GM11168 (cell line): ENCODE measurements at regions not wholly inside any gene's neighbourhood (a gene's known extent, or its start where the extent isn't known, plus 50 kb on each side); places are given as distances from the start of the nearest gene placed in this dataset.
"Not testable (repeated sequence)": the region's sequence is repeated elsewhere in the genome, so short reads cannot be mapped to it uniquely, and the experiment has no call there.

Experiments used
- in situ Hi-C: fragments of 300-500 bp; cut with MboI; formaldehyde crosslinking; loops from one replicate; pipeline ENCODE4 v1.12.0; 2022; ENCODE audit warnings: low sequenced_read_pairs; ENCODE audit not compliant: unreplicated experiment

- in situ Hi-C loops, result no loop called here
Measured at GRCh38 chr21:20265707-20266440, 732.3 kb upstream of the NCAM2 start.

DNA sequence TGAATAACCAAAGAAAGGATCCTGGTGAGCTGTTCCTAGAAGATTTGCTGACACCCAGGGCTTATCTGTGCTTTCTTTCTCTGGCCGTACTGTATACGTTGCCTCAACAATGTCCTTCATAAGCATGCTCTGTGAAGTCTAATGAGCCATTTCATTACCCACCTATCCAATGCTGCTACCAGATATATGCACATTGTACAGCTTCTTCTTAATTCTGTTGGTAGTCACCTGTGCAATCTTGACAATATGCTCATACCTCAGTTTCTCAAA, 731.8 kb upstream of the NCAM2 start:
- in situ Hi-C loops, result no loop called here

DNA sequence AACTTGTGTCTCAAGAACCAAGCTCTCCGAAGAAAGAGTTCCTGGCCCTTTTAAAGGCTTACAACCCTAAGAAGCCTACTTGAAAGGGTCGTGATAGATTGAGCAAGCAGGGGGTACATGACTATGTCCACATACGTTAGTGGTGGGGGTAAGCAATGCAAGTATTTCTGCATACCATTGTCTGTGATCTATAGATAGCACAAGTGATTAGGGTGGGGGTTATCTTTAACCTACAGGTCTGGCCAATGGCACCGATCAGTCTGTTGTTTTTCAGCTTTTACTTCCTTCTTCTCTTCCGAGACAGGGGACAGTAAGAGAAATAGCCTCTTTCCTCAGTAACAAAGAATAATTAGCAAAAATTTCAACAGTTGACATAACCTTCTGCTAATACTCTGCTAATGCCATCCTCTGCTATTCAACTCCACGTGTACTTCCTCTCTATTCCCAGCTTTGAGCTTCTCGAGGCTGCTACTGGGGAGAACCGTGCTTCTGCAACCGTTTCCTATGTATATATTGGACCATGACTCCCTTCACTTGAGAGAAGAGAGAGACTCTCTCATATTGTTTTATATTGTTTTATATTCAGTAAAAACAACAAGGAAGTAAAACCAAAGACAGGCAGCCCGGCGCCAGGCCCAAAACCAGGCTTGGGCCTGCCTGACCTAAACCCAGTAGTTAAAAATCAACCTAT, 727.7 kb upstream of the NCAM2 start:
- in situ Hi-C loops, result no loop called here

DNA sequence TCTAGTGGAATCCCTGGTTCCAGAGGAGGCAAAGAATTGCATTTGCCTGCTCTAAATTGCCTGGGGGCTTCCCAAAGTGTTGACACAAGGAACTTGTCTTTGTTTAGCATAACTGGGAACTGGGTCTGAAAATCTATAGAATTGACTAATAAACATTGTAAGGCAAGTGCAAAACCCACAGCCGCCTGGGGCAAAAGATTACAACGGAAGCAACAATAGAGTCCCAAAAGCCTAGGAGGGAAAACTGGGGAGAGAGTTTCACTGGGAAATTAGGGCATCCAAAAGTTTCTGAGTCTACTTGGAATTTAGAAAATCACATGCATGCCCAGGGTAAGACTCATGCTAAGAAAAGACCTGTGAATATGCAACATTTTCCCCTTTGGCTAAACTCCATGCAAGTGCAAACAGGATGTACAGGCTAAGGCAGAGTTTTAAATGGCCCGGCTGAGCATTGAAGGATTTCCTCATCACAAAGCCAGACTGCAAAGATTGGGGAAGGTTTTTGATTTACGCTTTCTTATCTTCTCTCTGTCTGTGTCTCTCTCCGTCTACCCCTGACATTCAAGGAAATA, 725.3 kb upstream of the NCAM2 start:
- in situ Hi-C loops, result no loop called here

DNA sequence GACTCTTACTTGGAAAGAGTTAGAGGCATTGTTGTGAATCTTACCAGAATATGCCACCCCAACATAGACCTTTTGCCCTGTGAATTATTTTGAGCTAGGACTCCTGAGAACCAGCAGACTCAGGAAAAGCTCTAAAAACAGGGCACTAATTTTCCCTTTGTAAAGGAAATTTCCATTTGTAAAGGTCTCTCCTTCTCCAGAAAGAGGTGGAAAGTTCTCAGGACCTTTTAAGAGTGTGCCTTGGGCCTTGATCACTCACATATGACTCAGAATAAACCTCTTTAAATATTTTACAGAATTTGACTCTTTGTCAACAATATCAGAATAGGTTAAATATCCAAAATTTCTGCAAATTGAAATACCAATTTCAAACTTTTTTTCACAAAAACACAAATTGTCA, 721.8 kb upstream of the NCAM2 start:
- in situ Hi-C loops, result no loop called here

GRCh38 chr21:20276954-20277353, 721.3 kb upstream of the NCAM2 start:
- in situ Hi-C loops, result no loop called here

GRCh38 chr21:20283836-20284235, 714.4 kb upstream of the NCAM2 start:
- in situ Hi-C loops, result no loop called here

DNA sequence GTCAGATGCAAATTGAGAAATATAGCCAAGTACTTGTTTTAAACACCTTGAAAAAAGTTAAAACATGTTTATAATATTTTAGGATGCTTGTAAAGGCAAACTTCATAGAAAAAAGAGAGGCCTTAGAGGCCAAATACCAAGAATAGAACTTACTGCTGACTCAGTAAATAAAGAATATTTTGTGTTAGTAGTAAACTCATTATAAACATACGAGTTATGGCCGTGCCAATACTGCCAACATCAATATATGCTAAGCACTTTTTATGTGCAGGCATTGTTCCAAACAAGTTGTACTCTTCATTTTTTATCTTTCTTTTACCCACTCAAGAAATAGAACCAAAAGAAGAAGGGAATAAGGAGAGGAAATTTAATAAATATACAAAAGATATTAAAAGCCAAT, 705.9 kb upstream of the NCAM2 start:
- in situ Hi-C loops, result no loop called here

GRCh38 chr21:20292854-20293253, 705.4 kb upstream of the NCAM2 start:
- in situ Hi-C loops, result not testable (repeated sequence)

DNA sequence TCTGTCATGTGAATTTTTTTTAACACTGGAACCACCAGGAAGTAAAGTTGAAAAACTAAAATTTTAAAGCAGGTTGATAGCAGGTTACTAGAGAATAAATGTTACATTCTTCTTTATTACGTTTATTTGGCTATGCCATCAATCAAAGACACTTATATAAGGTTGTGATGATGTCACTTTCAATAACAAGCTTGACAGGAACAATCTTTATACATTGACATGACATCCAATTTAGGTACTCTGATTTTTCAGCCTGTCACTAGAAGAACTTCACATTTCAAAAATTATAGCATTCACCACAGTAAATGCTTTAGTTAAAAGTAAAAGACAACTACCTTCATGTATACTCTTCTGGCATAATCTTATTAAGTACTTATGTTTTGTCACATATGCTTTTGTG, 696.8 kb upstream of the NCAM2 start:
- in situ Hi-C loops, result no loop called here

GRCh38 chr21:20302084-20302483, 696.1 kb upstream of the NCAM2 start:
- in situ Hi-C loops, result no loop called here

- in situ Hi-C loops, result no loop called here
Measured at GRCh38 chr21:20306836-20307235, 691.4 kb upstream of the NCAM2 start.

GRCh38 chr21:20308586-20309315, 689.5 kb upstream of the NCAM2 start:
- in situ Hi-C loops, result no loop called here

DNA sequence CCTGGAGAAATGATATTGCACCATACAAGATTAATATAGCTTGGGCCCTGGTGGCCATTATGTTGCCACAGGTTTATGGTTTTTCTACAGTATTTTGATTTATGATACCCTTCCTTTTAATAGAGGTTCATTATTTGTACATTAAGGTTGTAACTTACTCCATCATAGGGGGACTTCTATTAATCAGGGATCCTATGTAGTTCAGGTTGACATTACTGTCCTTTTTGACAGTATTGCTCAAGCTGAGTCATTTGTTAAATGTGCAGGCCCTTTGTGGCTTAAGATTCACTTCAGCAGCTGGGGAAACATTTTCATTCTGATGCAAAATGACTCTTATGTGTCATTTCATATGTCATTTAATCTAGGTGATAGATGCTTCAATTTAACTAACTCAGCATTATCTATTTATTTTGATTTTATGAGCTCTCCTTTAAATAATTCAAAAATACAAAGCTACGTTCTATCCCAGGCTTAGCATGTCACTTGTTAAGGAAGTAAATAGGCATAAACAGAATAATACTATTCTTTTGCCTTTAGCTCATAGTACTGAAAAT, 686.9 kb upstream of the NCAM2 start:
- in situ Hi-C loops, result no loop called here

DNA sequence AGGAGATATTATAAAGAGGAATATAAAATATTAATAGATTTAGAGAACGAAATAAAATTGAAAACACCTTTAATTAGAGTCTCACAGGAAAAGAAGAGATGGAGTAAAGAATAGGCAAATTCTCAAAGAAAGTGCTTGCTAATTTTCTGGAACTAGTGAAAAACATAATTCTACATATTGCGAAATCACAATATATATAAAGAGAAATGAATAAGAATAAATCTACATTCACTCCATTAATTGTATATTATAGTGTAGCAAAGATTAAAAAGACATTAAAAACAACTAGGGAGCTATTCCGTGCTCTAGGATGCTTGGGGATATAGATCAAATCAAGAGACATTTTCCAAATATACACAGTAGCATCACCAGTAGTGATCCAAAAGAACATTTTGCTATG, 685.2 kb upstream of the NCAM2 start:
- in situ Hi-C loops, result no loop called here

- in situ Hi-C loops, result no loop called here
Measured at GRCh38 chr21:20315042-20315441, 683.2 kb upstream of the NCAM2 start.

- in situ Hi-C loops, result no loop called here
Measured at GRCh38 chr21:20329636-20330035, 668.6 kb upstream of the NCAM2 start.

DNA sequence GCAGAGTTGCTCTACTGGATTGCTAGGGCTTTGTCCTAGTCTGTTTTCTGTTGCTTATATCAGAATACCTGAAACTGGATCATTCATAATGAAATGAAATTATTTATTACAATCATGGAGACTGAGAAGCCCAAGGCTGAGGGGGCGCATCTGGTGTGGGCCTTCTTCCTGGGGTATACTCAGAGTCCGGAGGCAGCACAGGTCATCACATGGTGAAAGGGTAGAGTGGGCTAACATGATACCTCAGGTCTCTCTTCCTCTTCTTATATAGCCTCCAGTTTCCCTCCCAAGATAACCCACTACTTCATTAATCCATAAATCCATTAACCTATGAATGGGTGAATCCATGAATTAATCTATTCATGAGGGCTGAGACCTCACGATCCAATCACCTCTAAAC, 667.6 kb upstream of the NCAM2 start:
- in situ Hi-C loops, result no loop called here

- in situ Hi-C loops, result no loop called here
Measured at GRCh38 chr21:20334585-20334984, 663.6 kb upstream of the NCAM2 start.

GRCh38 chr21:20341431-20341830, 656.8 kb upstream of the NCAM2 start:
- in situ Hi-C loops, result no loop called here

DNA sequence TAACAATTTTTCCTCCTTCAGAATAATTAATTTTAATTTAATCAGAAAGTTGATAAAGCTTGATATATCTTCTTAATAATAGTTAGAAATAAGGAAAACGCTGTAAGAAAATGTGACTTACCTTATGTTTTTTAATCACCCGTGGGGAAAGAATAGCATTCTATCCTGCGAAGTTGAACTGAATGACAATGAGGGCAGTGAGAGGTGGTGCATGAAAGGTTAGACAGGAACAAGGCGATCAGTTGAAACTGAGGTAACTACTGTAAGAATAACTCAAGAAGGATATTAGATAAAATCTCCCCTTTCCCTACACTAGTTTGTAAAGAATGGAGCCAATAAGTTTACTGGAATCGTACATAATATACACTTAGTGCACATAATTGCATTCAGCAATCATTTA, 655.0 kb upstream of the NCAM2 start:
- in situ Hi-C loops, result no loop called here
